Neural progenitor cell (in vitro differentiated cells): ENCODE measurements at regions not wholly inside any gene's neighbourhood (a gene's known extent, or its start where the extent isn't known, plus 50 kb on each side); places are given as distances from the start of the nearest gene placed in this dataset.

ENCODE experiments used
- EZH2 ChIP-seq: fragments of 200-600 bp; sonication (generic); IDR thresholded peaks from 2 replicates; pipeline ENCODE4 v1.6.1; 2017; ENCODE audit warnings: antibody characterized with exemption, mild to moderate bottlenecking, moderate library complexity
- TF ChIP-seq, protein P1 (sequence below): fragments of 200-600 bp; sonication (generic); IDR thresholded peaks from 2 replicates; pipeline ENCODE4 v1.5.1; 2017; ENCODE audit warnings: antibody characterized with exemption, mild to moderate bottlenecking

DNA sequence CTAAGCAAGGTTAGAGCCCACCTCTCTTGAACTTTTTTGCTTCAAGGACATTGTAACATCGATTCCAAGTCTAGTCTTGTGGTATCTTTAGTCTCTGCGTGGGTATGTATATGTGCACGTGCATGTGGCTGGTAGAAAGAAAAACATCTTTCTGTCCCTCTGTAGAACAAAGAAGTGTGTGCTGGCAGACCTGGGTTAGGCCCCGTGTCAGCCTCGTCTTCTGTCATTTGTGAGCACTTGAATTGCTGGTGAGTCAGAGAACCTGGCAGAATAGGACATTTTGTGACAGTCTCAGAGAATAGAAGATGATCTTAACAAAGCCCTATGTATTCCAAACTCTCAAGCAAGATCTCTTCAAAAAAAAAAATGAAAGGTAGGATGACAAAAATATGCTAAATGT is 102.2 kb upstream of the ATP10A start:
- TF ChIP-seq, protein P1, sequence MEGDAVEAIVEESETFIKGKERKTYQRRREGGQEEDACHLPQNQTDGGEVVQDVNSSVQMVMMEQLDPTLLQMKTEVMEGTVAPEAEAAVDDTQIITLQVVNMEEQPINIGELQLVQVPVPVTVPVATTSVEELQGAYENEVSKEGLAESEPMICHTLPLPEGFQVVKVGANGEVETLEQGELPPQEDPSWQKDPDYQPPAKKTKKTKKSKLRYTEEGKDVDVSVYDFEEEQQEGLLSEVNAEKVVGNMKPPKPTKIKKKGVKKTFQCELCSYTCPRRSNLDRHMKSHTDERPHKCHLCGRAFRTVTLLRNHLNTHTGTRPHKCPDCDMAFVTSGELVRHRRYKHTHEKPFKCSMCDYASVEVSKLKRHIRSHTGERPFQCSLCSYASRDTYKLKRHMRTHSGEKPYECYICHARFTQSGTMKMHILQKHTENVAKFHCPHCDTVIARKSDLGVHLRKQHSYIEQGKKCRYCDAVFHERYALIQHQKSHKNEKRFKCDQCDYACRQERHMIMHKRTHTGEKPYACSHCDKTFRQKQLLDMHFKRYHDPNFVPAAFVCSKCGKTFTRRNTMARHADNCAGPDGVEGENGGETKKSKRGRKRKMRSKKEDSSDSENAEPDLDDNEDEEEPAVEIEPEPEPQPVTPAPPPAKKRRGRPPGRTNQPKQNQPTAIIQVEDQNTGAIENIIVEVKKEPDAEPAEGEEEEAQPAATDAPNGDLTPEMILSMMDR = no peak
- TF ChIP-seq EZH2 = no peak
